ENCODE measurements at regions not wholly inside any gene's neighbourhood (a gene's known extent, or its start where the extent isn't known, plus 50 kb on each side); places are given as distances from the start of the nearest gene placed in this dataset.

- ATAC-seq (no peak), DNase-seq (ENCODE audit: low read depth, low spot score) (no peak), FAIRE-seq (no peak)
- TF ChIP-seq GABPA (IDR thresholded peaks at IDR 0.05; ENCODE audit: low read depth) = no peak
- no peak for TF ChIP-seq ESRRA (IDR thresholded peaks at IDR 0.05; ENCODE audit: low read length)
- TF ChIP-seq, protein P1, sequence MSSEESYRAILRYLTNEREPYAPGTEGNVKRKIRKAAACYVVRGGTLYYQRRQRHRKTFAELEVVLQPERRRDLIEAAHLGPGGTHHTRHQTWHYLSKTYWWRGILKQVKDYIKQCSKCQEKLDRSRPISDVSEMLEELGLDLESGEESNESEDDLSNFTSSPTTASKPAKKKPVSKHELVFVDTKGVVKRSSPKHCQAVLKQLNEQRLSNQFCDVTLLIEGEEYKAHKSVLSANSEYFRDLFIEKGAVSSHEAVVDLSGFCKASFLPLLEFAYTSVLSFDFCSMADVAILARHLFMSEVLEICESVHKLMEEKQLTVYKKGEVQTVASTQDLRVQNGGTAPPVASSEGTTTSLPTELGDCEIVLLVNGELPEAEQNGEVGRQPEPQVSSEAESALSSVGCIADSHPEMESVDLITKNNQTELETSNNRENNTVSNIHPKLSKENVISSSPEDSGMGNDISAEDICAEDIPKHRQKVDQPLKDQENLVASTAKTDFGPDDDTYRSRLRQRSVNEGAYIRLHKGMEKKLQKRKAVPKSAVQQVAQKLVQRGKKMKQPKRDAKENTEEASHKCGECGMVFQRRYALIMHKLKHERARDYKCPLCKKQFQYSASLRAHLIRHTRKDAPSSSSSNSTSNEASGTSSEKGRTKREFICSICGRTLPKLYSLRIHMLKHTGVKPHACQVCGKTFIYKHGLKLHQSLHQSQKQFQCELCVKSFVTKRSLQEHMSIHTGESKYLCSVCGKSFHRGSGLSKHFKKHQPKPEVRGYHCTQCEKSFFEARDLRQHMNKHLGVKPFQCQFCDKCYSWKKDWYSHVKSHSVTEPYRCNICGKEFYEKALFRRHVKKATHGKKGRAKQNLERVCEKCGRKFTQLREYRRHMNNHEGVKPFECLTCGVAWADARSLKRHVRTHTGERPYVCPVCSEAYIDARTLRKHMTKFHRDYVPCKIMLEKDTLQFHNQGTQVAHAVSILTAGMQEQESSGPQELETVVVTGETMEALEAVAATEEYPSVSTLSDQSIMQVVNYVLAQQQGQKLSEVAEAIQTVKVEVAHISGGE (CRISPR knock-in tag; IDR thresholded peaks at IDR 0.05) = no peak
- no peak for TF ChIP-seq WRNIP1 (IDR thresholded peaks at IDR 0.05; ENCODE audit: borderline replicate concordance, low read depth, low read length)
- TF ChIP-seq CEBPB (IDR thresholded peaks at IDR 0.05; ENCODE audit: borderline replicate concordance in 1 of 2, low read depth in 2 of 2, low read length in 2 of 2) = no peak
- no peak for TF ChIP-seq NR2C2 (IDR thresholded peaks at IDR 0.05; ENCODE audit: borderline replicate concordance, control insufficient read depth, insufficient read length, low read depth)
- TF ChIP-seq FOXK2 (IDR thresholded peaks at IDR 0.05) = no peak
- TF ChIP-seq TARDBP (IDR thresholded peaks at IDR 0.05; ENCODE audit: borderline replicate concordance) = no peak
- no peak for TF ChIP-seq BCL11A (IDR thresholded peaks at IDR 0.05; ENCODE audit: low read depth, low read length)
- no peak for TF ChIP-seq HDAC2 (IDR thresholded peaks at IDR 0.05)
- no peak for TF ChIP-seq IRF4 (IDR thresholded peaks at IDR 0.05; ENCODE audit: low read depth, low read length)
- no peak for TF ChIP-seq TBL1XR1 (IDR thresholded peaks at IDR 0.05; ENCODE audit: low read depth, low read length)
- TF ChIP-seq, protein P2, sequence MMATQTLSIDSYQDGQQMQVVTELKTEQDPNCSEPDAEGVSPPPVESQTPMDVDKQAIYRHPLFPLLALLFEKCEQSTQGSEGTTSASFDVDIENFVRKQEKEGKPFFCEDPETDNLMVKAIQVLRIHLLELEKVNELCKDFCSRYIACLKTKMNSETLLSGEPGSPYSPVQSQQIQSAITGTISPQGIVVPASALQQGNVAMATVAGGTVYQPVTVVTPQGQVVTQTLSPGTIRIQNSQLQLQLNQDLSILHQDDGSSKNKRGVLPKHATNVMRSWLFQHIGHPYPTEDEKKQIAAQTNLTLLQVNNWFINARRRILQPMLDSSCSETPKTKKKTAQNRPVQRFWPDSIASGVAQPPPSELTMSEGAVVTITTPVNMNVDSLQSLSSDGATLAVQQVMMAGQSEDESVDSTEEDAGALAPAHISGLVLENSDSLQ (IDR thresholded peaks at IDR 0.05) = no peak
- no peak for TF ChIP-seq RAD21 (IDR thresholded peaks at IDR 0.05; ENCODE audit: insufficient read depth, low read depth, low read length)
- no peak for TF ChIP-seq POLR2AphosphoS5 (IDR thresholded peaks at IDR 0.05; ENCODE audit: low read length)
- no peak for TF ChIP-seq ZNF384 (IDR thresholded peaks at IDR 0.05; ENCODE audit: borderline replicate concordance, low read depth, low read length)
- TF ChIP-seq BRCA1 (IDR thresholded peaks at IDR 0.05; ENCODE audit: low read depth, low read length) = no peak
- intact Hi-C loops (cut with micrococcal nuclease; ENCODE audit: unreplicated experiment) (no loop called here), in situ Hi-C loops (cut with MboI) (no loop called here)
- 24% methylated on average over 9 of the region's 9 CpGs for WGBS (ENCODE audit: insufficient coverage, insufficient replicate concordance, low lambda C conversion rate, missing lambda C conversion rate)
- H3K4me2 ChIP-seq (ENCODE audit: control insufficient read depth, insufficient read depth) = no peak overlapping the region
- H3K9me3 ChIP-seq (replicated peaks; ENCODE audit: control insufficient read depth, insufficient read depth, low read length) = no peaks in the 10 kb centered on the region
- no peaks in the 10 kb centered on the region; a peak in 1 of 4 replicates for H3K27me3 ChIP-seq (replicated peaks in 1 of 2; ENCODE audit: control insufficient read depth in 2 of 2, insufficient read depth in 2 of 2, low read length in 1 of 2)
- H2AFZ ChIP-seq (ENCODE audit: control insufficient read depth, low read depth, low read length) = no peak overlapping the region
- no peaks in the 10 kb centered on the region for H4K20me1 ChIP-seq (ENCODE audit: control insufficient read depth, insufficient read depth)
- BruUV-seq (replicated peaks) = no TSS peak
- RAD21 ChIA-PET (ENCODE audit: unreplicated experiment) = no interaction called here
- H3K9ac ChIP-seq (ENCODE audit: control insufficient read depth, insufficient read depth, low read length) = no peak overlapping the region
- no peak overlapping the region for H3K4me3 ChIP-seq
- no peak overlapping the region for H3K27ac ChIP-seq (ENCODE audit: control insufficient read depth, insufficient read depth)
- SMC1A ChIA-PET (ENCODE audit: uncharacterized antibody, unreplicated experiment) = no interaction called here
- H3K4me1 ChIP-seq (ENCODE audit: control insufficient read depth, insufficient read depth, low read length) = no peaks in the 10 kb centered on the region
- CTCF ChIA-PET = no interaction called here
- no peaks in the 10 kb centered on the region for H3K79me2 ChIP-seq (ENCODE audit: control insufficient read depth, insufficient read depth, low read length)
- H3K36me3 ChIP-seq (ENCODE audit: control insufficient read depth in 2 of 2, insufficient read depth in 2 of 2, low read length in 1 of 2) = no peaks in the 10 kb centered on the region
- POLR2A ChIA-PET = no interaction called here
Observed at GRCh38 chr2:120986898-120987650, 251.4 kb downstream of the GLI2 start.
